Neural cell (in vitro differentiated cells): ENCODE measurements at regions not wholly inside any gene's neighbourhood (a gene's known extent, or its start where the extent isn't known, plus 50 kb on each side); places are given as distances from the start of the nearest gene placed in this dataset.

Experiments
- H2AFZ ChIP-seq: fragments of 200-600, 300-800 bp; sonication (generic), shearing (Covaris generic); 2 replicates; pipeline ENCODE4 v1.6.0; 2014; ENCODE audit warnings: low read depth, mild to moderate bottlenecking, antibody characterized with exemption, low read length, moderate library complexity
- H3F3A ChIP-seq: fragments of 200-600 bp; shearing (Covaris generic); 2 replicates; pipeline ENCODE4 v1.6.1; 2016; ENCODE audit warnings: mild to moderate bottlenecking, moderate library complexity, mixed read lengths, antibody characterized with exemption, low read length; ENCODE audit not compliant: insufficient read depth, poor library complexity, severe bottlenecking
- H3K27ac ChIP-seq: fragments of 200-600, 300-800 bp; sonication (generic), shearing (Covaris generic); 2 replicates; pipeline ENCODE4 v1.5.1; 2014; ENCODE audit warnings: mild to moderate bottlenecking, low read length, moderate library complexity
- H3K27me3 ChIP-seq: fragments of 300-800, 200-600 bp; sonication (generic), shearing (Covaris generic); 2 replicates; pipeline ENCODE4 v1.6.0; 2014; ENCODE audit warnings: mild to moderate bottlenecking, low read depth, low read length, moderate library complexity; ENCODE audit not compliant: insufficient read depth
- H3K36me3 ChIP-seq: fragments of 300-800, 200-600 bp; sonication (generic), shearing (Covaris generic); 2 replicates; pipeline ENCODE4 v1.5.1; 2014; ENCODE audit warnings: mild to moderate bottlenecking, antibody characterized with exemption, low read length, moderate library complexity; ENCODE audit not compliant: insufficient read depth
- H3K4me2 ChIP-seq: fragments of 300-800, 200-600 bp; sonication (generic), shearing (Covaris generic); 2 replicates; pipeline ENCODE4 v1.6.0; 2014; ENCODE audit warnings: mild to moderate bottlenecking, low read length
- H3K4me3 ChIP-seq: fragments of 300-800, 200-600 bp; sonication (generic), shearing (Covaris generic); 2 replicates; pipeline ENCODE4 v1.5.1; 2014; ENCODE audit warnings: mild to moderate bottlenecking, low read length, moderate library complexity
- H3K79me2 ChIP-seq: fragments of 200-600 bp; shearing (Covaris generic); replicated peaks from 2 replicates; pipeline ENCODE4 v1.6.0; 2014; ENCODE audit warnings: mild to moderate bottlenecking, low read length, moderate library complexity; ENCODE audit not compliant: insufficient read depth
- H3K9ac ChIP-seq: fragments of 300-800, 200-600 bp; sonication (generic), shearing (Covaris generic); 2 replicates; pipeline ENCODE4 v1.6.1; 2016; ENCODE audit warnings: mild to moderate bottlenecking, low read length, mixed read lengths
- H3K9me2 ChIP-seq: fragments of 200-600 bp; shearing (Covaris generic); 2 replicates; pipeline ENCODE4 v1.6.1; 2016; ENCODE audit warnings: mild to moderate bottlenecking, low read length, mixed read lengths; ENCODE audit not compliant: insufficient read depth
- H3K9me3 ChIP-seq: fragments of 200-600, 300-800 bp; sonication (generic), shearing (Covaris generic); 2 replicates; pipeline ENCODE4 v1.6.1; 2016; ENCODE audit warnings: mild to moderate bottlenecking, mixed run types, low read length, moderate library complexity, mixed read lengths
- H4K20me1 ChIP-seq: fragments of 200-600 bp; shearing (Covaris generic); 2 replicates; pipeline ENCODE4 v1.6.1; 2016; ENCODE audit warnings: mild to moderate bottlenecking, mixed run types; ENCODE audit not compliant: insufficient read depth
- CTCF ChIP-seq: fragments of 450-650 bp; IDR thresholded peaks from 2 replicates; pipeline ENCODE4 v1.5.1; 2014; ENCODE audit warnings: antibody characterized with exemption, mild to moderate bottlenecking, moderate library complexity; ENCODE audit not compliant: poor library complexity, severe bottlenecking
- EP300 ChIP-seq: fragments of 450-650 bp; conservative IDR thresholded peaks from 2 replicates; pipeline ENCODE4 v1.6.1; 2014; ENCODE audit warnings: antibody characterized with exemption, mild to moderate bottlenecking, moderate library complexity; ENCODE audit not compliant: poor library complexity, severe bottlenecking
- EZH2 ChIP-seq: fragments of 200-600, 300-800 bp; shearing (Covaris generic), sonication (generic); IDR thresholded peaks from 2 replicates; pipeline ENCODE4 v1.6.1; 2014; ENCODE audit warnings: antibody characterized with exemption, low read length, borderline replicate concordance, mild to moderate bottlenecking; ENCODE audit not compliant: insufficient read depth, poor library complexity, severe bottlenecking
- MXI1 ChIP-seq: fragments of 450-650 bp; conservative IDR thresholded peaks from 2 replicates; pipeline ENCODE4 v1.6.1; 2014; ENCODE audit warnings: antibody characterized with exemption, mild to moderate bottlenecking; ENCODE audit not compliant: poor library complexity, severe bottlenecking
- POLR2AphosphoS5 ChIP-seq: IDR thresholded peaks from 2 replicates; pipeline ENCODE4 v1.6.1; 2012
- RAD21 ChIP-seq: fragments of 450-650 bp; conservative IDR thresholded peaks from 2 replicates; pipeline ENCODE4 v1.6.1; 2014; ENCODE audit warnings: antibody characterized with exemption, mild to moderate bottlenecking, moderate library complexity
- REST ChIP-seq: IDR thresholded peaks from 2 replicates; pipeline ENCODE4 v1.6.1; 2012; ENCODE audit warnings: borderline replicate concordance
- SMC3 ChIP-seq: fragments of 450-650 bp; conservative IDR thresholded peaks from 2 replicates; pipeline ENCODE4 v1.6.1; 2014; ENCODE audit warnings: antibody characterized with exemption, mild to moderate bottlenecking, moderate library complexity; ENCODE audit not compliant: poor library complexity
- TAF1 ChIP-seq: IDR thresholded peaks from 2 replicates; pipeline ENCODE4 v1.6.1; 2012; ENCODE audit warnings: low read depth

GRCh38 chr11:114812733-114813132 lies 134.4 kb downstream of the NXPE2 start:
- TF ChIP-seq EZH2 (no peak), TAF1 (no peak), MXI1 (no peak), RAD21 (no peak), CTCF (no peak), SMC3 (no peak), EP300 (no peak), REST (no peak), POLR2AphosphoS5 (no peak)
- Histone ChIP-seq H3K27me3 (peaks cover 7% of the 10 kb centered on the region), H3F3A (no peaks in the 10 kb centered on the region), H3K4me3 (peak overlapping the region; percentile 5), H2AFZ (no peak overlapping the region), H3K79me2 (no peaks in the 10 kb centered on the region), H3K9me2 (no peaks in the 10 kb centered on the region), H3K9ac (no peak overlapping the region), H4K20me1 (no peaks in the 10 kb centered on the region), H3K9me3 (no peaks in the 10 kb centered on the region), H3K4me2 (no peak overlapping the region), H3K27ac (peak overlapping the region; percentile 24), H3K36me3 (no peaks in the 10 kb centered on the region)

GRCh38 chr11:114813189-114813718 lies 134.9 kb downstream of the NXPE2 start:
- no peak overlapping the region for H2AFZ ChIP-seq
- H3K27me3 ChIP-seq, result peaks cover 7% of the 10 kb centered on the region
- no peak overlapping the region for H3K9ac ChIP-seq
- H3K4me2 ChIP-seq, result no peak overlapping the region
- H3K9me2 ChIP-seq, result no peaks in the 10 kb centered on the region
- H3F3A ChIP-seq, result no peaks in the 10 kb centered on the region
- H3K79me2 ChIP-seq, result no peaks in the 10 kb centered on the region
- no peaks in the 10 kb centered on the region for H4K20me1 ChIP-seq
- TF ChIP-seq REST, result no peak
- no peak for TF ChIP-seq CTCF
- TF ChIP-seq POLR2AphosphoS5, result no peak
- no peaks in the 10 kb centered on the region for H3K36me3 ChIP-seq
- H3K27ac ChIP-seq, result no peak overlapping the region
- H3K4me3 ChIP-seq, result peak overlapping the region; percentile 5
- H3K9me3 ChIP-seq, result no peaks in the 10 kb centered on the region
